GM06990 (cell line): ENCODE measurements at regions not wholly inside any gene's neighbourhood (a gene's known extent, or its start where the extent isn't known, plus 50 kb on each side); places are given as distances from the start of the nearest gene placed in this dataset.

Experiments
- DNase-seq: peaks from one replicate; pipeline ENCODE4 v3.0.0-alpha.2; 2011; ENCODE audit not compliant: insufficient read length; ENCODE audit errors: extremely low read depth
- H3K27me3 ChIP-seq: replicated peaks from 2 replicates; pipeline ENCODE4 v1.6.0; 2011; ENCODE audit warnings: low read length; ENCODE audit not compliant: control insufficient read depth, insufficient read depth
- H3K36me3 ChIP-seq: 2 replicates; pipeline ENCODE4 v1.5.1; 2011; ENCODE audit warnings: low read length; ENCODE audit not compliant: control insufficient read depth, insufficient read depth
- H3K4me3 ChIP-seq: replicated peaks from 2 replicates; pipeline ENCODE4 v1.5.1; 2011; ENCODE audit warnings: low read depth, mild to moderate bottlenecking, control low read depth, low read length
- TF ChIP-seq, protein P1 (sequence below): IDR thresholded peaks from 2 replicates; pipeline ENCODE4 v1.5.1; 2011; ENCODE audit warnings: low read length, control low read depth, mild to moderate bottlenecking, inconsistent platforms; ENCODE audit not compliant: insufficient read depth, poor library complexity, severe bottlenecking

DNA sequence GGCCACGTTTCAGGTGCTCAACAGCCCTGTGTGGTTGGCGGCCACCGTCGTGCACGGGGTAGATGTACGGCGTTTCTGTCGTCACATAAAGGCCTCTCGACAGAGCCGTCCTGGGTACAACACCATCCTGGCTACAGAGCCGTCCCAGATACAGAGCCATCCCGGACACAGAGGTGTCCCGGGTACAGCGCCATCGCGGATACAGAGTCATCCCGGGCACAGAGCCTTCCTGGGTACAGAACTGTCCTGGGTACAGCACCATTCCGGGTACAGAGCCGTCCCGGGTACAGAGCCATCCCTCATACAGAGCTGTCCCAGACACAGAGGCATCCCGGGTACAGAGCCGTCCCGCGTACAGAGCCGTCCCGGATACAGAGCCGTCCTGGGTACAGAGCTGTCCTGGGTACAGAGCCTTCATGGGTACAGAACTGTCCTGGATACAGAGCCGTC lies 222.7 kb upstream of the SOX1 start:
- Histone ChIP-seq H3K4me3 (no peak overlapping the region), H3K27me3 (no peaks in the 10 kb centered on the region), H3K36me3 (no peaks in the 10 kb centered on the region)
- no peak for DNase-seq
- TF ChIP-seq, protein P1, sequence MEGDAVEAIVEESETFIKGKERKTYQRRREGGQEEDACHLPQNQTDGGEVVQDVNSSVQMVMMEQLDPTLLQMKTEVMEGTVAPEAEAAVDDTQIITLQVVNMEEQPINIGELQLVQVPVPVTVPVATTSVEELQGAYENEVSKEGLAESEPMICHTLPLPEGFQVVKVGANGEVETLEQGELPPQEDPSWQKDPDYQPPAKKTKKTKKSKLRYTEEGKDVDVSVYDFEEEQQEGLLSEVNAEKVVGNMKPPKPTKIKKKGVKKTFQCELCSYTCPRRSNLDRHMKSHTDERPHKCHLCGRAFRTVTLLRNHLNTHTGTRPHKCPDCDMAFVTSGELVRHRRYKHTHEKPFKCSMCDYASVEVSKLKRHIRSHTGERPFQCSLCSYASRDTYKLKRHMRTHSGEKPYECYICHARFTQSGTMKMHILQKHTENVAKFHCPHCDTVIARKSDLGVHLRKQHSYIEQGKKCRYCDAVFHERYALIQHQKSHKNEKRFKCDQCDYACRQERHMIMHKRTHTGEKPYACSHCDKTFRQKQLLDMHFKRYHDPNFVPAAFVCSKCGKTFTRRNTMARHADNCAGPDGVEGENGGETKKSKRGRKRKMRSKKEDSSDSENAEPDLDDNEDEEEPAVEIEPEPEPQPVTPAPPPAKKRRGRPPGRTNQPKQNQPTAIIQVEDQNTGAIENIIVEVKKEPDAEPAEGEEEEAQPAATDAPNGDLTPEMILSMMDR = no peak

DNA sequence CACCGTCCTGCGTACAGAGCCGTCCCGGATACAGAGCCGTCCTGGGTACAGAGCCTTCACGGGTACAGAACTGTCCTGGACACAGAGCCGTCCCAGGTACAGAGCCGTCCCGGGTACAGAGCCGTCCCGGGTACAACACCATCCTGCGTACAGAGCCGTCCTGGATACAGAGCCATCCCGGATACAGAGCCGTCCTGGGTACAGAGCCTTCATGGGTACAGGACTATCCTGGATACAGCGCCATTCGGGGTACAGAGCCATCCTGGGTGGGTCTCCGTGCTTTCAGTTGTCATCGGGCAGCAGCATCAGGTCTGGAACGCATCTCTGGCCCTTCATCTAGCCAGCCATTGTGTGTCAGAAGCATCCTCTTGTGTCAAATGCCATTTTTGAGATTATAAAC lies 222.3 kb upstream of the SOX1 start:
- no peak for DNase-seq
- Histone ChIP-seq H3K36me3 (no peaks in the 10 kb centered on the region), H3K4me3 (no peak overlapping the region), H3K27me3 (no peaks in the 10 kb centered on the region)
- TF ChIP-seq, protein P1 = no peak

DNA sequence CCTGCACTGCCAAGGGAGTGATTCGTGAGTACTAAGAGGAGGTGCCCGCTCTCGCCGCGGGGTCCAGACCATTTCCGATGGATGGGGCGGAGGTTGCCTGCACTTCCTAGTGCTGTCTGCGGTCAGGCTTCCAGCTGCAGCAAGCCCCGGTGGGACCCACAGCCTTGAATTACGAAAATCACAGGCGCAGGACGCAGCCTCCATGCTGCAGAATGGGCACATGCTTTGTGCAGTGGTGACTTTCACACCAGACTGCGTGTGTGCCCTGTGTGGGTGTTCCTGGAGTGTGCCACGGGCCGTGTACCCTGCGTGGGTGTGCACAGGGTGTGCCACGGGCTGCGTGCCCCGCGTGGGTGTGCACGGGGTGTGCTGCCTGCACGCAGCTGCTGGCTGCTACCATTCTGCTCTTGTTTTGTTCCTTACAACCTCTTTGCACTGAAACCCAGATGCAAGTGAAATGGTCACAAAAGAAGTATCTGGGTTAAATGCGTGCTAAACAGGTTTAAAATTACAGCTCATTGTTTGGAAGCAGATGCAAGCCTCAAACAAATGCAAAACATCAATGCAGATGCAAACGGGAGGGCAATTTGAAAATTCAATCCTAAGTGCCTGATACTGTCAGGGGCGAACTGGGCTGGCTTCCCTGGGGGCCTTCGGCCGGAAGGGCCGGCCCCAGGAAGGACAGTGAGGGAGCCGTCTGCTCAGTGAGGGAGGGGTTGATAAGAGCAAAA lies 221.2 kb upstream of the SOX1 start:
- no peak overlapping the region for H3K4me3 ChIP-seq
- H3K27me3 ChIP-seq = no peaks in the 10 kb centered on the region
- DNase-seq = no peak
- TF ChIP-seq, protein P1 = no peak
- H3K36me3 ChIP-seq = no peaks in the 10 kb centered on the region

DNA sequence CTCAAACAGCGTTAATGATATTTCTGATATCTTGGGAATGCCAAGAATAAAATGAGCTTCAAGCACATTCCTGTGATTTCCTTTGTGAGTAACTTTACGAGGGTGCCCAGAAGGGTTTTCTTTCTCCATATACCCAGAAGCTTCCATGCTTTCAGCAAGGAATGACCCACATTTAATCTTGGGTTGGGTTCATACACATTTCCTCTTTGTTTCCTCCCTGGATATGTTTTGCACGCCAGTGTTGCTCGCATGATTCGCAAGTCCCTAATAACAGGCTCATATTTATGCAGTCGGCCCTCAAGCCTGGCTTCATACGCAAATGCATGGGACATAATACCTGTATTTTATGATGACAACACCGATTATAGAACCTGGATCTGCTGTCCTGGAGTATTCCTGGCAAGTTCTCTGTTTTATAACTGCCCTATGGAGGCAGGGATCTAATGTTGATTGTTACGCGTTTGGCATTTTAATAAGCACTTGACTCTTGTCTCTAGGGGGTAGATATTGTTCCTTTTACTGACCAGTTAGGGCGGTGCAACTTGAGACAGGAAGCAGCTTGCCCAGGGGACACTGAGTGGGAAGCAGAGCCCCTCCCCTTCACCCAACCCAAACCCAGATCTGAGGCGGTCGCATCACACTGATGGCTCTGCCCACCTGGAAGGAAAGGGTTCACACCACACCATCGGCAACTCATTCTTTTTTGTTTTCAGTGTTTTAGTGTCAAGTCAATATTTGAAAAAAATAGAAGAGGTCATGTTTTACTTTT lies 220.4 kb upstream of the SOX1 start:
- Histone ChIP-seq H3K27me3 (no peaks in the 10 kb centered on the region), H3K36me3 (no peaks in the 10 kb centered on the region), H3K4me3 (no peak overlapping the region)
- TF ChIP-seq, protein P1 = no peak
- no peak for DNase-seq

DNA sequence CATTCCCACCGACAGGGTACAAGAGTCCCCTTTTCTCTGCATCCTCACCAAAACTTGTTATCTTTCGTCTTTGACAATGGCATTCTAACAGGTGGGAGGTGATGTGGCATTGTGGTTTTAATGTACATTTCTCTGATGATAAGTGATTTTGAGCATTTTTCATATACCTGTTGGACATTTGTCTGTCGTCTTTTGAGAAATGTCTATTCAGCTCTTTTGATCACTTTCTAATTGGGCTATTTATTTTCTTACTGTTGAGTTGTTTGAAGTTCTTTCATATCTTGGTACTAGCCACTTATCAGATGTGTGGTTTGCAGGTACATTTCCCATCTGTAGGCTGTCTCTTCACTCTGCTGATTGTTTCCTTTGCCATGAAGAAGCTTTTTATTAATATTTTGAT lies 219.0 kb upstream of the SOX1 start:
- Histone ChIP-seq H3K27me3 (no peaks in the 10 kb centered on the region), H3K36me3 (no peaks in the 10 kb centered on the region), H3K4me3 (no peak overlapping the region)
- TF ChIP-seq, protein P1 = no peak
- no peak for DNase-seq
